GM12878 (cell line): ENCODE measurements at regions not wholly inside any gene's neighbourhood (a gene's known extent, or its start where the extent isn't known, plus 50 kb on each side); places are given as distances from the start of the nearest gene placed in this dataset.

Experiments used
- CBFB ChIP-seq: IDR thresholded peaks from 2 replicates; pipeline ENCODE4 v1.6.1; 2016; ENCODE audit warnings: antibody characterized with exemption, low read depth
- POLR2AphosphoS2 ChIP-seq: IDR thresholded peaks from 2 replicates; pipeline ENCODE4 v1.6.1; 2011; ENCODE audit warnings: low read depth, mild to moderate bottlenecking, low read length, improper control_type of control experiment, moderate library complexity
- RCOR1 ChIP-seq: conservative IDR thresholded peaks from 2 replicates; pipeline ENCODE4 v1.6.1; 2012; ENCODE audit warnings: low read depth, low read length, improper control_type of control experiment
- RFX5 ChIP-seq: IDR thresholded peaks from 2 replicates; pipeline ENCODE4 v1.6.1; 2011; ENCODE audit warnings: low read depth, low read length, improper control_type of control experiment
- SPI1 ChIP-seq: IDR thresholded peaks from 2 replicates; pipeline ENCODE4 v1.6.1; 2011; ENCODE audit warnings: low read depth, mild to moderate bottlenecking, low read length, moderate library complexity, borderline replicate concordance; ENCODE audit not compliant: insufficient read depth
- ZBTB33 ChIP-seq: fragments of 450-650 bp; IDR thresholded peaks from 2 replicates; pipeline ENCODE4 v1.6.1; 2017; ENCODE audit warnings: mild to moderate bottlenecking
- ZBTB40 ChIP-seq: fragments of 450-650 bp; IDR thresholded peaks from 2 replicates; pipeline ENCODE4 v1.6.1; 2016; ENCODE audit warnings: mild to moderate bottlenecking, moderate library complexity, borderline replicate concordance

- TF ChIP-seq ZBTB40 (no peak), RFX5 (no peak), RCOR1 (no peak), SPI1 (no peak), CBFB (no peak), ZBTB33 (no peak), POLR2AphosphoS2 (no peak)
These were observed 251.6 kb downstream of the KCTD12 start for GRCh38 chr13:76634431-76635191.
